K562 (cell line): ENCODE measurements at regions not wholly inside any gene's neighbourhood (a gene's known extent, or its start where the extent isn't known, plus 50 kb on each side); places are given as distances from the start of the nearest gene placed in this dataset.
"Not testable (repeated sequence)": the region's sequence is repeated elsewhere in the genome, so short reads cannot be mapped to it uniquely, and the experiment has no call there.

ENCODE experiments used
- ATAC-seq: fragments of 200-7000 bp; cut with Tn5 transposase; 3 replicates; pipeline ENCODE4 v1.9.1; 2020; ENCODE audit warnings: moderate library complexity
- BruUV-seq: library from RNA; stranded (reverse); fragments of 400-500 nt; replicated peaks from 2 replicates; lab custom pipeline; 2021; lab: Mats Ljungman, UMichigan
- CTCF ChIA-PET: fragments of 300-600 bp; formaldehyde crosslinking; extraction: SDS; loops from one replicate; lab custom pipeline; 2021; ENCODE audit warnings: low intra/inter-chr PET ratio; lab: Yijun Ruan, JAX
- POLR2A ChIA-PET: fragments of 300-600, 350-650 bp; sonication (Branson Sonifier 250); formaldehyde crosslinking; extraction: SDS; loops from one replicate; lab custom pipeline; 2021; ENCODE audit warnings: antibody characterized with exemption, inconsistent platforms; lab: Yijun Ruan, JAX
- DNase-seq, 4 experiments: peaks; one replicate each; pipeline versions ENCODE4 v3.0.0 to v3.0.0-alpha.2; 2011 to 2018; ENCODE audit warnings: low spot score in 3 of 4, mixed read lengths in 3 of 4; ENCODE audit errors: extremely low read depth in 1 of 4
- FAIRE-seq: peaks from 2 replicates; lab custom pipeline; 2011; peaks lifted over from hg19 to GRCh38; lab: Jason Lieb, UNC
- H2AFZ ChIP-seq: 2 replicates; pipeline ENCODE4 v1.6.0; 2011; ENCODE audit warnings: low read depth, low read length, control low read depth, inconsistent platforms
- H3K27ac ChIP-seq: fragments of 200-600 bp; 3 replicates; pipeline ENCODE4 v1.8.0; 2011; ENCODE audit warnings: low read depth, mild to moderate bottlenecking, control low read depth, inconsistent platforms, low read length, moderate library complexity, mixed read lengths; ENCODE audit errors: extremely low read depth
- H3K27me3 ChIP-seq, 2 experiments: fragments of 300-600 bp in 1 of 2; 2 replicates in 1 of 2; 3 replicates in 1 of 2; pipeline versions ENCODE4 v1.6.0 to v1.8.0; 2011; ENCODE audit warnings: inconsistent platforms in 2 of 2, low read length in 2 of 2, mild to moderate bottlenecking in 1 of 2, mixed read lengths in 1 of 2, moderate library complexity in 1 of 2; ENCODE audit not compliant: control insufficient read depth in 2 of 2, insufficient read depth in 2 of 2
- H3K36me3 ChIP-seq: fragments of 300-600 bp; 3 replicates; pipeline ENCODE4 v1.8.0; 2011; ENCODE audit warnings: mild to moderate bottlenecking, low read length, inconsistent platforms; ENCODE audit not compliant: control insufficient read depth, insufficient read depth
- H3K4me1 ChIP-seq, 2 experiments: fragments of 200-600 bp in 1 of 2; replicated peaks in 1 of 2; 2 replicates in 1 of 2; 3 replicates in 1 of 2; pipeline versions ENCODE4 v1.5.1 to v1.8.0; 2011; ENCODE audit warnings: inconsistent platforms in 2 of 2, low read length in 2 of 2, mild to moderate bottlenecking in 1 of 2, mixed read lengths in 1 of 2, moderate library complexity in 1 of 2; ENCODE audit not compliant: control insufficient read depth in 2 of 2, insufficient read depth in 2 of 2
- H3K4me2 ChIP-seq: 2 replicates; pipeline ENCODE4 v1.6.1; 2011; ENCODE audit warnings: low read length, control low read depth, inconsistent platforms, mixed read lengths; ENCODE audit not compliant: insufficient read depth
- H3K4me3 ChIP-seq: fragments of 200-600 bp; sonication (generic), shearing (Covaris generic); 2 replicates; pipeline ENCODE4 v1.5.1; 2016; ENCODE audit warnings: control low read depth, inconsistent platforms
- H3K79me2 ChIP-seq: fragments of 200-600 bp; 3 replicates; pipeline ENCODE4 v1.8.0; 2011; ENCODE audit warnings: low read length, inconsistent platforms; ENCODE audit not compliant: control insufficient read depth, insufficient read depth
- H3K9ac ChIP-seq, 2 experiments: 2 replicates each; pipeline versions ENCODE4 v1.6.0 to v1.6.1; 2011; ENCODE audit warnings: low read depth in 2 of 2, low read length in 2 of 2, control low read depth in 1 of 2, inconsistent platforms in 1 of 2, mild to moderate bottlenecking in 1 of 2, mixed read lengths in 1 of 2; ENCODE audit not compliant: insufficient read depth in 1 of 2
- H3K9me1 ChIP-seq: one replicate; pipeline ENCODE4 v1.6.0; 2011; ENCODE audit warnings: inconsistent platforms, mild to moderate bottlenecking, low read length, moderate library complexity; ENCODE audit not compliant: control insufficient read depth, insufficient read depth
- H3K9me3 ChIP-seq: replicated peaks from 2 replicates; pipeline ENCODE4 v1.5.1; 2011; ENCODE audit warnings: low read depth, low read length, inconsistent platforms; ENCODE audit not compliant: control insufficient read depth, insufficient read depth
- H4K20me1 ChIP-seq: replicated peaks from 2 replicates; pipeline ENCODE4 v1.6.1; 2011; ENCODE audit warnings: low read length, inconsistent platforms, mixed read lengths; ENCODE audit not compliant: control insufficient read depth, insufficient read depth
- BDP1 ChIP-seq: IDR thresholded peaks from 3 replicates; pipeline ENCODE4 v1.6.1; 2011; ENCODE audit not compliant: insufficient read length, insufficient read depth
- FOXK1 ChIP-seq: sonication (generic); formaldehyde crosslinking; IDR thresholded peaks from 2 replicates; pipeline ENCODE4 v1.8.0; 2022; ENCODE audit warnings: missing genetic modification reagents, mild to moderate bottlenecking, borderline replicate concordance
- OTX1 ChIP-seq: fragments of 450-650 bp; formaldehyde crosslinking; IDR thresholded peaks from 2 replicates; pipeline ENCODE4 v1.4.0; 2022; ENCODE audit warnings: mild to moderate bottlenecking
- SFPQ ChIP-seq: fragments of 200-400 bp; formaldehyde crosslinking; IDR thresholded peaks from 2 replicates; pipeline ENCODE4 v1.6.1; 2017; ENCODE audit warnings: mild to moderate bottlenecking, low read depth, low read length, moderate library complexity
- ZFX ChIP-seq: sonication (generic); formaldehyde crosslinking; IDR thresholded peaks from 2 replicates; pipeline ENCODE4 v1.8.0; 2022; ENCODE audit warnings: mild to moderate bottlenecking, missing genetic modification reagents, moderate library complexity
- ZNF174 ChIP-seq: fragments of 250-450 bp; sonication (Bioruptor Pico); IDR thresholded peaks from 2 replicates; pipeline ENCODE4 v1.4.0; 2020; ENCODE audit warnings: mild to moderate bottlenecking
- ZNF511 ChIP-seq: sonication (generic); formaldehyde crosslinking; IDR thresholded peaks from 2 replicates; pipeline ENCODE4 v1.8.0; 2022; ENCODE audit warnings: mild to moderate bottlenecking, missing genetic modification reagents
- WGBS: fragments of 100-300 bp; shearing (Covaris generic); methylation state at CpG from one replicate; pipeline ENCODE4 v1.1.6; 2016; ENCODE audit warnings: low coverage, mixed read lengths; ENCODE audit not compliant: insufficient coverage; ENCODE audit errors: missing lambda C conversion rate; 5-methylcytosine and 5-hydroxymethylcytosine counted together
- in situ Hi-C: fragments of 300-500 bp; cut with MboI; formaldehyde crosslinking; loops from 4 replicates; pipeline ENCODE4 v1.15.0; 2018; ENCODE audit warnings: inconsistent platforms, mixed read lengths
- intact Hi-C: fragments of 100-400 bp; cut with micrococcal nuclease; formaldehyde crosslinking; loops from 2 replicates; pipeline ENCODE4 v1.14.2; 2022

GRCh38 chr16:86889054-86889366 is 310.7 kb downstream of the FOXL1 start:
- peaks cover 7 to 37% of the 10 kb centered on the region in 2 experiments; a peak in 3 of 5 replicates for H3K27me3 ChIP-seq
- H4K20me1 ChIP-seq, H3K36me3 ChIP-seq, CTCF ChIA-PET, H3K4me2 ChIP-seq, H3K4me1 ChIP-seq, in situ Hi-C loops, FAIRE-seq, H3K9me3 ChIP-seq, POLR2A ChIA-PET, H2AFZ ChIP-seq, BruUV-seq, ATAC-seq, DNase-seq, H3K9me1 ChIP-seq, H3K27ac ChIP-seq, H3K4me3 ChIP-seq, H3K79me2 ChIP-seq, intact Hi-C loops, H3K9ac ChIP-seq: not testable (repeated sequence)
- 0% methylated on average over 1 of the region's 1 CpG for WGBS

GRCh38 chr16:86889974-86890373 is 311.6 kb downstream of the FOXL1 start:
- BruUV-seq: no TSS peak
- H2AFZ ChIP-seq: no peak overlapping the region
- H3K27ac ChIP-seq: no peak overlapping the region
- peaks cover 16 to 41% of the 10 kb centered on the region in 2 experiments; a peak in 4 of 5 replicates for H3K27me3 ChIP-seq
- H3K79me2 ChIP-seq: no peaks in the 10 kb centered on the region
- TF ChIP-seq BDP1: no peak
- TF ChIP-seq ZNF511 (CRISPR knock-in tag): no peak
- TF ChIP-seq ZFX: no peak
- no peak for TF ChIP-seq FOXK1 (CRISPR knock-in tag)
- no peak for TF ChIP-seq ZNF174 (CRISPR knock-in tag)
- TF ChIP-seq OTX1 (CRISPR knock-in tag): no peak
- no peak for TF ChIP-seq SFPQ
- no peaks in the 10 kb centered on the region for H3K9me1 ChIP-seq
- no peak overlapping the region for H3K9ac ChIP-seq
- no peaks in the 10 kb centered on the region; the same call in 1 of the 2 replicates for H4K20me1 ChIP-seq
- H3K9me3 ChIP-seq: no peaks in the 10 kb centered on the region
- H3K36me3 ChIP-seq: no peaks in the 10 kb centered on the region
- 9% methylated on average over 3 of the region's 3 CpGs for WGBS
- DNase-seq (no peak), FAIRE-seq (no peak), ATAC-seq (no peak)
- H3K4me1 ChIP-seq: no peaks in the 10 kb centered on the region
- ChIA-PET POLR2A (no interaction called here), CTCF (no interaction called here)
- intact Hi-C loops (no loop called here), in situ Hi-C loops (no loop called here)
- H3K4me2 ChIP-seq: no peak overlapping the region
- H3K4me3 ChIP-seq: no peak overlapping the region
